NB4 (cell line): ENCODE measurements at regions not wholly inside any gene's neighbourhood (a gene's known extent, or its start where the extent isn't known, plus 50 kb on each side); places are given as distances from the start of the nearest gene placed in this dataset.

Experiments
- CTCF ChIP-seq: IDR thresholded peaks from one replicate; pipeline ENCODE4 v1.5.1; 2012; ENCODE audit warnings: low read depth, low read length
- MAX ChIP-seq: IDR thresholded peaks from 2 replicates; pipeline ENCODE4 v1.6.1; 2011; ENCODE audit warnings: low read depth, low read length
- POLR2A ChIP-seq: IDR thresholded peaks from 2 replicates; pipeline ENCODE4 v1.6.1; 2011; ENCODE audit warnings: mild to moderate bottlenecking; ENCODE audit not compliant: insufficient read length; ENCODE audit errors: extremely low read depth

- no peak for TF ChIP-seq CTCF
- TF ChIP-seq POLR2A = no peak
- peak; percentile 90 for TF ChIP-seq MAX
Measured at GRCh38 chr7:25619963-25620799, 391.9 kb upstream of the NPVF start.
